ENCODE measurements at regions not wholly inside any gene's neighbourhood (a gene's known extent, or its start where the extent isn't known, plus 50 kb on each side); places are given as distances from the start of the nearest gene placed in this dataset.

DNA sequence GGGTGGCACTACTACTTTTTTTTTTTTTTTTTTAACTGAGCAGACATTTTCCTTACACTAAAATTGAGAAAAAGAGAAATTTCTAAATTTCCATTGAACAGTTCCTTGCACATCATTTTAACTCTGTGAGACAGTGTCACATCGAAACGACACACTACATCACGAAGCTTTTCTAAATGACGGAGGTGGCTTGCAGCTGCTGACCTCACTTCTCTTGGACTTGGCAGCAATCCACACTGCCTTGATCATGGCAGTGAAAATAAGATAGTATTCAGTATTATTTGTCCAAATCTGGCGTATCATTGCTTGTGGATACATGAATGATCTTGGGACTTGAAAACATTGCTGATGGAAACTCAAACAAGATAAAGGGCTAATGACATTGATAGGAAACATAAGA is 80.3 kb upstream of the CYYR1 start:
- TF ChIP-seq, protein P1, sequence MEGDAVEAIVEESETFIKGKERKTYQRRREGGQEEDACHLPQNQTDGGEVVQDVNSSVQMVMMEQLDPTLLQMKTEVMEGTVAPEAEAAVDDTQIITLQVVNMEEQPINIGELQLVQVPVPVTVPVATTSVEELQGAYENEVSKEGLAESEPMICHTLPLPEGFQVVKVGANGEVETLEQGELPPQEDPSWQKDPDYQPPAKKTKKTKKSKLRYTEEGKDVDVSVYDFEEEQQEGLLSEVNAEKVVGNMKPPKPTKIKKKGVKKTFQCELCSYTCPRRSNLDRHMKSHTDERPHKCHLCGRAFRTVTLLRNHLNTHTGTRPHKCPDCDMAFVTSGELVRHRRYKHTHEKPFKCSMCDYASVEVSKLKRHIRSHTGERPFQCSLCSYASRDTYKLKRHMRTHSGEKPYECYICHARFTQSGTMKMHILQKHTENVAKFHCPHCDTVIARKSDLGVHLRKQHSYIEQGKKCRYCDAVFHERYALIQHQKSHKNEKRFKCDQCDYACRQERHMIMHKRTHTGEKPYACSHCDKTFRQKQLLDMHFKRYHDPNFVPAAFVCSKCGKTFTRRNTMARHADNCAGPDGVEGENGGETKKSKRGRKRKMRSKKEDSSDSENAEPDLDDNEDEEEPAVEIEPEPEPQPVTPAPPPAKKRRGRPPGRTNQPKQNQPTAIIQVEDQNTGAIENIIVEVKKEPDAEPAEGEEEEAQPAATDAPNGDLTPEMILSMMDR (IDR thresholded peaks at IDR 0.05) = no peak
- TF ChIP-seq POLR2A (IDR thresholded peaks at IDR 0.05) = no peak
